ENCODE measurements at regions not wholly inside any gene's neighbourhood (a gene's known extent, or its start where the extent isn't known, plus 50 kb on each side); places are given as distances from the start of the nearest gene placed in this dataset.

GRCh38 chr12:127381681-127382080 is 885.3 kb upstream of the TMEM132C start:
- TF ChIP-seq CTCF (conservative IDR thresholded peaks at IDR 0.05; ENCODE audit: low read depth, low read length) (no peak), EZH2phosphoT487 (IDR thresholded peaks at IDR 0.05; ENCODE audit: borderline replicate concordance, low read length) (no peak), EZH2 (IDR thresholded peaks at IDR 0.05; ENCODE audit: low read length, unreplicated experiment) (no peak)

All from PC-3 (cell line).